NT2/D1 (cell line): ENCODE measurements at regions not wholly inside any gene's neighbourhood (a gene's known extent, or its start where the extent isn't known, plus 50 kb on each side); places are given as distances from the start of the nearest gene placed in this dataset.

Experiments
- YY1 ChIP-seq: IDR thresholded peaks from 2 replicates; pipeline ENCODE4 v1.6.1; 2011; ENCODE audit not compliant: insufficient read length, insufficient read depth
- ZNF274 ChIP-seq: IDR thresholded peaks from 2 replicates; pipeline ENCODE4 v1.6.1; 2011; ENCODE audit warnings: mild to moderate bottlenecking, low read depth, low read length

- TF ChIP-seq YY1 (no peak), ZNF274 (no peak)
These were observed 169.1 kb downstream of the KCTD12 start for GRCh38 chr13:76717092-76717491.
